PC-3 (cell line): ENCODE measurements at regions not wholly inside any gene's neighbourhood (a gene's known extent, or its start where the extent isn't known, plus 50 kb on each side); places are given as distances from the start of the nearest gene placed in this dataset.

Source experiments
- ATAC-seq: fragments of 200-7000 bp; cut with Tn5 transposase; 2 replicates; pipeline ENCODE4 v1.9.1; 2020; ENCODE audit warnings: mild to moderate bottlenecking, moderate library complexity
- BruUV-seq: library from RNA; stranded (reverse); fragments of 400-500 nt; replicated peaks from 2 replicates; lab custom pipeline; 2021; lab: Mats Ljungman, UMichigan
- CTCF ChIA-PET: fragments of 300-600 bp; sonication (Branson Sonifier 250); formaldehyde crosslinking; loops from one replicate; lab custom pipeline; 2022; ENCODE audit warnings: antibody characterized with exemption; lab: Charles Lee
- POLR2A ChIA-PET: fragments of 300-600 bp; sonication (Branson Sonifier 250); formaldehyde crosslinking; loops from one replicate; lab custom pipeline; 2022; ENCODE audit warnings: antibody characterized with exemption; ENCODE audit not compliant: unreplicated experiment; lab: Charles Lee
- DNase-seq: peaks from one replicate; pipeline ENCODE4 v3.0.0-alpha.2; 2015
- H2AFZ ChIP-seq: fragments of 300-600 bp; sonication (generic); 2 replicates; pipeline ENCODE4 v1.6.0; 2016; ENCODE audit warnings: antibody characterized with exemption, low read length
- H3F3A ChIP-seq: fragments of 300-600 bp; sonication (generic); one replicate; pipeline ENCODE4 v1.6.0; 2017; ENCODE audit warnings: antibody characterized with exemption, low read length, control low read depth, mild to moderate bottlenecking; ENCODE audit not compliant: unreplicated experiment
- H3K27ac ChIP-seq: fragments of 300-600 bp; sonication (generic); 2 replicates; pipeline ENCODE4 v1.5.1; 2016; ENCODE audit warnings: mild to moderate bottlenecking, low read length
- H3K27me3 ChIP-seq: fragments of 300-600 bp; sonication (generic); 2 replicates; pipeline ENCODE4 v1.6.1; 2016; ENCODE audit warnings: low read length, mixed read lengths
- H3K36me3 ChIP-seq: fragments of 300-600 bp; sonication (generic); 2 replicates; pipeline ENCODE4 v1.6.1; 2016; ENCODE audit warnings: low read depth, mixed run types, low read length, mixed read lengths
- H3K4me1 ChIP-seq: fragments of 300-600 bp; sonication (generic); 2 replicates; pipeline ENCODE4 v1.5.1; 2016; ENCODE audit warnings: low read length; ENCODE audit not compliant: insufficient read depth
- H3K4me2 ChIP-seq: fragments of 300-600 bp; sonication (generic); 2 replicates; pipeline ENCODE4 v1.6.0; 2016; ENCODE audit warnings: low read length
- H3K4me3 ChIP-seq: fragments of 300-600 bp; sonication (generic); 2 replicates; pipeline ENCODE4 v1.5.1; 2016; ENCODE audit warnings: mild to moderate bottlenecking, low read length, mixed read lengths
- H3K79me2 ChIP-seq: fragments of 300-600 bp; sonication (generic); 2 replicates; pipeline ENCODE4 v1.6.1; 2017; ENCODE audit warnings: low read length, mixed read lengths
- H3K9ac ChIP-seq: fragments of 300-600 bp; sonication (generic); 2 replicates; pipeline ENCODE4 v1.6.0; 2016; ENCODE audit warnings: mild to moderate bottlenecking, low read length
- H3K9me2 ChIP-seq: fragments of 300-600 bp; sonication (generic); replicated peaks from 2 replicates; pipeline ENCODE4 v1.6.1; 2016; ENCODE audit warnings: mixed run types, low read length, mixed read lengths
- H3K9me3 ChIP-seq: fragments of 300-600 bp; sonication (generic); 2 replicates; pipeline ENCODE4 v1.6.1; 2016; ENCODE audit warnings: low read length, mixed read lengths
- H4K20me1 ChIP-seq: fragments of 300-600 bp; sonication (generic); 2 replicates; pipeline ENCODE4 v1.6.1; 2016; ENCODE audit warnings: low read length, mixed read lengths
- EZH2 ChIP-seq: fragments of 300-600 bp; sonication (generic); IDR thresholded peaks from one replicate; pipeline ENCODE4 v1.6.1; 2017; ENCODE audit warnings: antibody characterized with exemption, mild to moderate bottlenecking, low read length; ENCODE audit not compliant: unreplicated experiment
- EZH2phosphoT487 ChIP-seq: fragments of 300-600 bp; sonication (generic); IDR thresholded peaks from 2 replicates; pipeline ENCODE4 v1.6.1; 2018; ENCODE audit warnings: mild to moderate bottlenecking, antibody characterized with exemption, low read length, borderline replicate concordance
- intact Hi-C: fragments of 100-400 bp; cut with micrococcal nuclease; formaldehyde crosslinking; loops from 2 replicates; pipeline ENCODE4 v1.9.0; 2023
- TF ChIP-seq, protein P1 (sequence below): fragments of 300-600 bp; sonication (generic); conservative IDR thresholded peaks from 2 replicates; pipeline ENCODE4 v1.5.1; 2017; ENCODE audit warnings: antibody characterized with exemption, low read depth, mild to moderate bottlenecking, low read length

DNA sequence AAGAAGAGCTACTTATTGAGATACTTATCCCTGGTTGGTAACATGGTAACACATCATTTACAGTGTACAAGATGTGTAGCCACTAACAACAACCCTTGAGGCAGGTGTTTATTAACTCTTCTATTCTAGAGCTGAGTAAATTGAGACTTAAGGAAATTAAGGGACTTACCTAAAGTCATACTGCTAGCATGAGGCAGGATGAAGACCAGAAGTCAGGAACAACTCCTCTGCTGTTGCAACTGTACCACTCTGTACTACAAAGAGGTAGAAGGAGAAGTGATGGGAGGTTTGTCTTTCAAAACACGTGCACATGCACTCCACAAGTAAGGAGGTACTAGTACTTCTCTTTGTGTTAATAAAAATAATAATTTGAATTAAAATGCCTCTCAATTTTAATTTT, 79.9 kb downstream of the LLPH start:
- Histone ChIP-seq H3K4me3 (no peak overlapping the region), H3K9me3 (no peaks in the 10 kb centered on the region), H4K20me1 (no peaks in the 10 kb centered on the region), H3K9ac (no peak overlapping the region), H3F3A (no peaks in the 10 kb centered on the region), H3K9me2 (no peaks in the 10 kb centered on the region), H2AFZ (no peak overlapping the region), H3K27me3 (peaks cover 25% of the 10 kb centered on the region), H3K27ac (no peak overlapping the region), H3K79me2 (no peaks in the 10 kb centered on the region), H3K36me3 (no peaks in the 10 kb centered on the region), H3K4me1 (peaks cover 9% of the 10 kb centered on the region; the same call in 1 of the 2 replicates), H3K4me2 (no peak overlapping the region)
- DNase-seq (no peak), ATAC-seq (no peak)
- BruUV-seq: no TSS peak
- intact Hi-C loops: no loop called here
- CTCF ChIA-PET: no interaction called here
- TF ChIP-seq EZH2phosphoT487 (no peak), EZH2 (no peak)
- TF ChIP-seq, protein P1, sequence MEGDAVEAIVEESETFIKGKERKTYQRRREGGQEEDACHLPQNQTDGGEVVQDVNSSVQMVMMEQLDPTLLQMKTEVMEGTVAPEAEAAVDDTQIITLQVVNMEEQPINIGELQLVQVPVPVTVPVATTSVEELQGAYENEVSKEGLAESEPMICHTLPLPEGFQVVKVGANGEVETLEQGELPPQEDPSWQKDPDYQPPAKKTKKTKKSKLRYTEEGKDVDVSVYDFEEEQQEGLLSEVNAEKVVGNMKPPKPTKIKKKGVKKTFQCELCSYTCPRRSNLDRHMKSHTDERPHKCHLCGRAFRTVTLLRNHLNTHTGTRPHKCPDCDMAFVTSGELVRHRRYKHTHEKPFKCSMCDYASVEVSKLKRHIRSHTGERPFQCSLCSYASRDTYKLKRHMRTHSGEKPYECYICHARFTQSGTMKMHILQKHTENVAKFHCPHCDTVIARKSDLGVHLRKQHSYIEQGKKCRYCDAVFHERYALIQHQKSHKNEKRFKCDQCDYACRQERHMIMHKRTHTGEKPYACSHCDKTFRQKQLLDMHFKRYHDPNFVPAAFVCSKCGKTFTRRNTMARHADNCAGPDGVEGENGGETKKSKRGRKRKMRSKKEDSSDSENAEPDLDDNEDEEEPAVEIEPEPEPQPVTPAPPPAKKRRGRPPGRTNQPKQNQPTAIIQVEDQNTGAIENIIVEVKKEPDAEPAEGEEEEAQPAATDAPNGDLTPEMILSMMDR: no peak
- POLR2A ChIA-PET: no interaction called here

DNA sequence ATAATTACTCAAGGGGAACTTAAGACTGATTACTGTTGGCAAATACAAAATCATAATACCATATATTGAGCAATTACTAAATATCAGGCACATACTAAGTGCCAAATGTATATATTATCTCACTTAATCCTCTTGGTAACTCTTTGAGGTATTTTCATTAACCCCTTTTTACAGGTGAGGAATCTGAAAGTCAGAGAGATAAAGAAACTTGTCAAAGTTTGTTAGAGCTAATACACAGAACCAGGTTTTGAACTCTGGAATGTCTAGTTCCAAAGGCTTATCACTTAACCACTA, 80.3 kb downstream of the LLPH start:
- ChIA-PET CTCF (no interaction called here), POLR2A (no interaction called here)
- no peaks in the 10 kb centered on the region for H4K20me1 ChIP-seq
- H3K79me2 ChIP-seq: no peaks in the 10 kb centered on the region
- no peak overlapping the region for H3K27ac ChIP-seq
- no peak for ATAC-seq
- no peaks in the 10 kb centered on the region for H3K9me3 ChIP-seq
- no peaks in the 10 kb centered on the region for H3K9me2 ChIP-seq
- no peaks in the 10 kb centered on the region for H3K36me3 ChIP-seq
- intact Hi-C loops: no loop called here
- no peak overlapping the region for H3K9ac ChIP-seq
- BruUV-seq: no TSS peak
- H3K4me1 ChIP-seq: peaks cover 9% of the 10 kb centered on the region; the same call in 1 of the 2 replicates
- no peak overlapping the region for H3K4me3 ChIP-seq
- DNase-seq: no peak
- no peak overlapping the region for H2AFZ ChIP-seq
- TF ChIP-seq, protein P1: no peak
- TF ChIP-seq EZH2 (no peak), EZH2phosphoT487 (no peak)
- peaks cover 25% of the 10 kb centered on the region for H3K27me3 ChIP-seq
- H3F3A ChIP-seq: no peaks in the 10 kb centered on the region
- no peak overlapping the region for H3K4me2 ChIP-seq

- H3K27me3 ChIP-seq: peaks cover 25% of the 10 kb centered on the region
- no peaks in the 10 kb centered on the region for H3F3A ChIP-seq
- no peak overlapping the region for H3K4me2 ChIP-seq
- no peak overlapping the region for H3K4me3 ChIP-seq
- H3K9me3 ChIP-seq: no peaks in the 10 kb centered on the region
- peaks cover 9% of the 10 kb centered on the region; the same call in 1 of the 2 replicates for H3K4me1 ChIP-seq
- H3K79me2 ChIP-seq: no peaks in the 10 kb centered on the region
- no peak overlapping the region for H2AFZ ChIP-seq
- H4K20me1 ChIP-seq: no peaks in the 10 kb centered on the region
- BruUV-seq: no TSS peak
- DNase-seq (peak; percentile 8), ATAC-seq (no peak)
- H3K36me3 ChIP-seq: no peaks in the 10 kb centered on the region
- TF ChIP-seq, protein P1: no peak
- TF ChIP-seq EZH2 (no peak), EZH2phosphoT487 (no peak)
- ChIA-PET POLR2A (no interaction called here), CTCF (no interaction called here)
- intact Hi-C loops: no loop called here
- no peak overlapping the region for H3K9ac ChIP-seq
- no peak overlapping the region for H3K27ac ChIP-seq
- H3K9me2 ChIP-seq: no peaks in the 10 kb centered on the region
These were observed 80.8 kb downstream of the LLPH start for GRCh38 chr12:66049538-66050282.
